ENCODE measurements at regions not wholly inside any gene's neighbourhood (a gene's known extent, or its start where the extent isn't known, plus 50 kb on each side); places are given as distances from the start of the nearest gene placed in this dataset.

GRCh38 chr2:56450047-56450446 lies 266.3 kb downstream of the CCDC85A start:
- DNase-seq: no peak
- intact Hi-C loops (cut with DNase I): no loop called here
- no peaks in the 10 kb centered on the region for H3K36me3 ChIP-seq
- no peaks in the 10 kb centered on the region for H3K9me3 ChIP-seq
- no peak overlapping the region for H3K4me3 ChIP-seq
- TF ChIP-seq POLR2A (IDR thresholded peaks at IDR 0.05): no peak
- TF ChIP-seq CTCF (IDR thresholded peaks at IDR 0.05): no peak
- 56% methylated on average over 1 of the region's 1 CpG for WGBS (ENCODE audit: insufficient coverage, low coverage, low lambda C conversion rate, missing lambda C conversion rate)
- no peak for ATAC-seq
- peaks cover 0 to 12% (median 4%) of the 10 kb centered on the region in 4 donors for H3K4me1 ChIP-seq
- H3K27ac ChIP-seq: peak overlapping the region in 1 of 3 donors; percentile 5
- no peaks in the 10 kb centered on the region for H3K27me3 ChIP-seq

- Histone ChIP-seq H3K27ac (no peak overlapping the region), H3K27me3 (no peaks in the 10 kb centered on the region), H3K36me3 (no peaks in the 10 kb centered on the region), H3K4me1 (peaks cover 0 to 12% (median 4%) of the 10 kb centered on the region in 4 donors), H3K4me3 (no peak overlapping the region), H3K9me3 (no peaks in the 10 kb centered on the region)
- DNase-seq (no peak), ATAC-seq (no peak)
- TF ChIP-seq POLR2A (IDR thresholded peaks at IDR 0.05): no peak
- no peak for TF ChIP-seq CTCF (IDR thresholded peaks at IDR 0.05)
- intact Hi-C loops (cut with DNase I): no loop called here
Measured at GRCh38 chr2:56450772-56451171, 267.0 kb downstream of the CCDC85A start.

- DNase-seq (no peak), ATAC-seq (no peak)
- H3K4me3 ChIP-seq: no peak overlapping the region
- H3K9me3 ChIP-seq: no peaks in the 10 kb centered on the region
- WGBS (ENCODE audit: insufficient coverage, low coverage, low lambda C conversion rate, missing lambda C conversion rate): 79% methylated on average over 1 of the region's 2 CpGs
- H3K27me3 ChIP-seq: no peaks in the 10 kb centered on the region
- H3K27ac ChIP-seq: no peak overlapping the region
- intact Hi-C loops (cut with DNase I): no loop called here
- H3K36me3 ChIP-seq: no peaks in the 10 kb centered on the region
- H3K4me1 ChIP-seq: no peaks in the 10 kb centered on the region
- TF ChIP-seq CTCF (IDR thresholded peaks at IDR 0.05): no peak
- no peak for TF ChIP-seq POLR2A (IDR thresholded peaks at IDR 0.05)
Measured at GRCh38 chr2:56455642-56456041, 271.9 kb downstream of the CCDC85A start.

- TF ChIP-seq POLR2A (IDR thresholded peaks at IDR 0.05) (no peak), CTCF (IDR thresholded peaks at IDR 0.05) (no peak)
- 86% methylated on average over 1 of the region's 1 CpG for WGBS (ENCODE audit: insufficient coverage, low coverage, low lambda C conversion rate, missing lambda C conversion rate)
- no peak for ATAC-seq
Measured at GRCh38 chr2:56456791-56457190, 273.0 kb downstream of the CCDC85A start.

GRCh38 chr2:56460508-56460907 lies 276.7 kb downstream of the CCDC85A start:
- intact Hi-C loops (cut with DNase I): no loop called here
- no peak overlapping the region for H3K4me3 ChIP-seq
- H3K9me3 ChIP-seq: no peaks in the 10 kb centered on the region
- H3K4me1 ChIP-seq: no peaks in the 10 kb centered on the region
- TF ChIP-seq CTCF (IDR thresholded peaks at IDR 0.05) (no peak), POLR2A (IDR thresholded peaks at IDR 0.05) (no peak)
- 42% methylated on average over 1 of the region's 1 CpG for WGBS (ENCODE audit: insufficient coverage, low coverage, low lambda C conversion rate, missing lambda C conversion rate)
- ATAC-seq (peak; percentile 65 to 97 (median 72)), DNase-seq (no peak)
- no peak overlapping the region for H3K27ac ChIP-seq
- no peaks in the 10 kb centered on the region for H3K27me3 ChIP-seq
- H3K36me3 ChIP-seq: no peaks in the 10 kb centered on the region

More at GRCh38 chr2:56456791-56457190, 273.0 kb downstream of the CCDC85A start:
- no peak overlapping the region for H3K4me3 ChIP-seq
- intact Hi-C loops (cut with DNase I): no loop called here
- H3K36me3 ChIP-seq: no peaks in the 10 kb centered on the region
- H3K27me3 ChIP-seq: no peaks in the 10 kb centered on the region
- no peak for DNase-seq
- H3K27ac ChIP-seq: no peak overlapping the region
- H3K4me1 ChIP-seq: no peaks in the 10 kb centered on the region
- H3K9me3 ChIP-seq: no peaks in the 10 kb centered on the region
